Coronary artery (tissue), 2 donors: ENCODE measurements at regions not wholly inside any gene's neighbourhood (a gene's known extent, or its start where the extent isn't known, plus 50 kb on each side); places are given as distances from the start of the nearest gene placed in this dataset.
"Not testable (repeated sequence)": the region's sequence is repeated elsewhere in the genome, so short reads cannot be mapped to it uniquely, and the experiment has no call there.

ENCODE experiments used
- DNase-seq: peaks from one replicate; pipeline ENCODE4 v3.0.0-alpha.2; 2017; ENCODE audit warnings: low spot score
- H3K27ac ChIP-seq, 2 donors: fragments of 200-600 bp; sonication (generic); one replicate each; pipeline ENCODE4 v1.5.1; 2016 to 2019
- H3K4me3 ChIP-seq: fragments of 200-600 bp; sonication (generic); 2 replicates; pipeline ENCODE4 v1.5.1; 2016; ENCODE audit warnings: mild to moderate bottlenecking, moderate library complexity
- TF ChIP-seq, protein P1 (sequence below): fragments of 200-600 bp; sonication (generic); IDR thresholded peaks from one replicate; pipeline ENCODE4 v1.5.1; 2019; ENCODE audit warnings: antibody characterized with exemption

DNA sequence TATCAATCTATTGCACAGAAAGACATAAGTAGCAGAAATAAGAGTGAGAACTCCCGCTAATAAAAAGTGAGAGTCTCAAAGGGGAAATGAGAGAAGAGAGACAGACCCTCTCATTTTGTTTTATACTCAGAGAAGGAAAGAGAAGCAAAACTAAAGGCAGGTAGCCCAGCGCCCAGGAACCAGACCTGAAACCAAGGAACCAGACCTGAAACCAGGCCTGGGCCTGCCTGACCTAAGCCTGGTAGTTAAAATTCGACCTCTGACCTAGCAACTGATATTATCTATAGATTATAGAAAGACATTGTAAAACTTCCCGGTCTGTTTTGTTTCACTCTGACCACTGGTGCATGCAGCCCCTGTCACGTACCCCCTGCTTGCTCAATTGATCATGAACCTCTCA, 134.5 kb upstream of the SEMA6A start:
- DNase-seq, result no peak
- TF ChIP-seq, protein P1, sequence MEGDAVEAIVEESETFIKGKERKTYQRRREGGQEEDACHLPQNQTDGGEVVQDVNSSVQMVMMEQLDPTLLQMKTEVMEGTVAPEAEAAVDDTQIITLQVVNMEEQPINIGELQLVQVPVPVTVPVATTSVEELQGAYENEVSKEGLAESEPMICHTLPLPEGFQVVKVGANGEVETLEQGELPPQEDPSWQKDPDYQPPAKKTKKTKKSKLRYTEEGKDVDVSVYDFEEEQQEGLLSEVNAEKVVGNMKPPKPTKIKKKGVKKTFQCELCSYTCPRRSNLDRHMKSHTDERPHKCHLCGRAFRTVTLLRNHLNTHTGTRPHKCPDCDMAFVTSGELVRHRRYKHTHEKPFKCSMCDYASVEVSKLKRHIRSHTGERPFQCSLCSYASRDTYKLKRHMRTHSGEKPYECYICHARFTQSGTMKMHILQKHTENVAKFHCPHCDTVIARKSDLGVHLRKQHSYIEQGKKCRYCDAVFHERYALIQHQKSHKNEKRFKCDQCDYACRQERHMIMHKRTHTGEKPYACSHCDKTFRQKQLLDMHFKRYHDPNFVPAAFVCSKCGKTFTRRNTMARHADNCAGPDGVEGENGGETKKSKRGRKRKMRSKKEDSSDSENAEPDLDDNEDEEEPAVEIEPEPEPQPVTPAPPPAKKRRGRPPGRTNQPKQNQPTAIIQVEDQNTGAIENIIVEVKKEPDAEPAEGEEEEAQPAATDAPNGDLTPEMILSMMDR, result no peak
- Histone ChIP-seq H3K4me3 (no peak overlapping the region), H3K27ac (no peak overlapping the region)

DNA sequence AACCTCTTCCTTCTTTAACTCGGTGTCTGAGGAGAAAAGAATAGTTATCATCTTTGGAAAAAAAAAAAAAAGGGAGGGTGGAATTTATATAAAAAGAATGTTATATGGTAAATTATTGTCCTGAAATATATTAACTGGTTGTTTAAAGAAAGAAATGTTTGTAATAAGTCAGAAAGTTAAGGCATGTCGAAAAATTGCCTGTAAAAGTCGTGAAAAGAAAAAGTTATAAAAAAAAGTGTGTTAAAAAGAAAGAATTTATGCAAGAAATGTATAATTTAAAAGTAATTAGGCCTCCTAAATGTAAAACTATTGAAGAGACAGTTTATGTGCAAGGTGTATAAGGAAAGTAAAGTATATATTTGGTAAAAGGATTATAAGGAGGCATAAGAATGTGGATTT, 130.5 kb upstream of the SEMA6A start:
- not testable (repeated sequence) for H3K27ac ChIP-seq, DNase-seq, H3K4me3 ChIP-seq

DNA sequence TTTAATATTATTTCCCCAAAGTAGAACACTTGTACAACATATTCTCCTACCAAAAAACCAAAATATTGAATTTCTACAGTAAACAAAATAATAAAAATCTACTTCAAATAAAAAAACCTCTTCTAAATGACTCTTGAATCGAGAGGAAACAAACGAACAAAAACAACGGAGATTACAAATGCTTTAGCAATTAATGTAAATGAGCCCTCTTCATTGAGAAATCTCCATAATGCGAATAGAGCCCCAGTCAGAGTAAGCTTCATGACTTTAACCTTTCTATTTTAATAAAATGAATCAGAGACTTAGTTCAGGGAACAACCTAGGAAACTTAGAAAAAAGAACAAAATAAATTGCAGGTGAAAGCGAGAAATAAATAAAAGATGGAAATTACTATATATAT, 129.3 kb upstream of the SEMA6A start:
- DNase-seq, result no peak
- Histone ChIP-seq H3K4me3 (no peak overlapping the region), H3K27ac (no peak overlapping the region)
- TF ChIP-seq, protein P1, result no peak

DNA sequence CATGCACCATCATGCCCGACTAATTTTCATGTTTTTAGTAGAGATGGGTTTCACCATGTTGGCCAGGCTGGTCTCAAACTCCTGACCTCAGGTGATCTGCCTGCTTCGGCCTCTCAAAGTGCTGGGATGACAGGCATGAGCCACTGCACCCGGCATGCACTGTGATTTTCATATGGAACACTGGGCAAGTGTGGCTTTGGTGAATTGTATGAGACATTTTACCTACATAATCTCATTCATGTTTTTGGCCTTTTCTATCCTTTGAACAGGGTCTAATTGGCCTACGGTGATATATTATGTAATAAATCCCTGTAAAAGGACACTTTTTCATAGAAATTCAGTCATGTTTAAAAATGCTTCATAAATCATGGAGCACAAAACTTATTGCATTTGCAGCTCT, 128.7 kb upstream of the SEMA6A start:
- H3K4me3 ChIP-seq, result no peak overlapping the region
- TF ChIP-seq, protein P1, result no peak
- DNase-seq, result no peak
- H3K27ac ChIP-seq, result no peak overlapping the region

DNA sequence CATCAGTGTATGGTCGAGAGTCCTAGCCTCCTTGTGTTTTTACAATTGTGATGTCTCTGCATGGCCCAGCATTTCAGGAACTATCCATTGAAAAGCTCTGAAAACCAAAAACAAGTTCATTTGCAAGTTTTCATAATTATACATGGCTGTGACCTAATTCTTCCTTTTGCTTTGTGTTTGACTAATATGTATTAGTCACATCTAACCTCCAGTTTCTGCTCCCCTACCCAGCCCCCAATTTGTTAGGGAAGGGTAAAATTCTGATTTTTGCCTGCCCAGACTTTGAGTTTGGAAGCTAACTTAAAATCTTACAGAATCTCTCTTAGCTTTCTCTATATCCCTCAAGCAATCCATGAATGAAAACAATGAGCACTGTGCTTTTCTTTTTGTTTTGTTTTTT, 128.2 kb upstream of the SEMA6A start:
- Histone ChIP-seq H3K4me3 (no peak overlapping the region), H3K27ac (no peak overlapping the region)
- TF ChIP-seq, protein P1, result no peak

DNA sequence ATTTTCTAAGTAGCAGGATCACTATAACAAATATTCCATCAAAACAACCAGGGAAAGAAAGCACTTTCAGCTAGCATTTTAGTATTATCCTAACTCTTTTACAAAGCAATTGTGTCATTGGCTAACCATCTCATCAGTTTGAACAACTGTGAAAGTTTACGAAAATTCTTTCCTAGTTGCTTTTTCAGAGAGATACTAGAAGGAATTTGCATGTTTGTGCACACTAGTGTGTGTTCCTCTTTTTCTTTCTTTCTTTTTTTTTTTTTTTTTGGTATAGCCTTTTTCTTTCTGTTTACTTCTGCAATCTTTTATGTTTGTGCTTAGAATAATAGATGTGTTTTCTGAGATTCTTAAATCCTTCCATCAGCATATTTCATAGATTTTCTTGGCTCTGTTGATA, 124.7 kb upstream of the SEMA6A start:
- Histone ChIP-seq H3K27ac (no peak overlapping the region), H3K4me3 (no peak overlapping the region)
- TF ChIP-seq, protein P1, result no peak
- DNase-seq, result no peak

More for the DNA sequence above, 128.2 kb upstream of the SEMA6A start:
- no peak for DNase-seq

DNA sequence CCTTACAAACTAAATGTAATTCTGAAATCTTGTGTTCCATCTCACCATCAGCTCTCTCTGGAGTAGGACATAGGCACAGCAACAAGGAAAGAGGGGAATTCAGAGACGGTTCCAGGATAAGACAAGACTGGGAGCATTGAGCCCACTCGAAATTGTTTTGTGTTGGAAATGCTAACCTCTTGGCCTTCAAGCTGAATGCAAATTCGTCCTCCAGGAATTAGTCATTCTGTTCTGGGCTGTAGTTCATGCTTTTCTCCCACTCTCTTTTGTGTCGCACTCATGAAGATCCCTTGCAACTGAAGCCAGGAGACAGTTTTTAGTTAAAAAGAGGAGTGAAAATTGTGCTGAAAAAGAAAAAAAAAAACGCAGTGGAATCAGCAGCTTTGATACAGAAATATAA, 121.7 kb upstream of the SEMA6A start:
- TF ChIP-seq, protein P1, result no peak
- H3K27ac ChIP-seq, result no peak overlapping the region
- H3K4me3 ChIP-seq, result no peak overlapping the region
- no peak for DNase-seq

DNA sequence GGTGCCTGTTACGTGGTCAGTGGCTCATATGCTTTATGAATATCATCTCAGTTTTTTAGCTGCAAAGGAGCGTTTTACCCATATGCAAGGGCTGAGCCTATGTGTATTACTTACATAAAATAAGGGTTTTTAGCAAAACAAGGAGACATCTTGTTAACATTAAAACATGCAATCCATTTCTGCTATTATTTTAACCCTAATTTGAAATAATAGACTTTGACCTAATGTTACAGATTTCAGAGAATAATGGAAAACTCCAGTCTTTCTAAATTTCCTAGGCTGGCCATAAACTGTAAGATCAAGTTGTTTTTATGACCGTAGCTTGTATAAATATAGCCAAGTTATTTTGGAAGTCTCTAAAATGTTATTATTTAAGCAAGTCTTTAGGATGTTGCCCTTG, 121.1 kb upstream of the SEMA6A start:
- no peak for DNase-seq
- TF ChIP-seq, protein P1, result no peak
- Histone ChIP-seq H3K27ac (no peak overlapping the region), H3K4me3 (no peak overlapping the region)
